T-helper 2 cell treated with Interferon-gamma antibody and Interleukin-4, amounts not matched to agents 5 μg/mL and 100 μg/mL, for 36 hours (primary cell): ENCODE measurements at regions not wholly inside any gene's neighbourhood (a gene's known extent, or its start where the extent isn't known, plus 50 kb on each side); places are given as distances from the start of the nearest gene placed in this dataset.

Source experiments
- DNase-seq: peaks from one replicate; pipeline ENCODE4 v3.0.0; 2021; ENCODE audit warnings: low spot score
- H3K27ac Mint-ChIP-seq: one replicate; pipeline ENCODE4 v1.8.0; 2021; ENCODE audit warnings: mild to moderate bottlenecking, mixed read lengths
- H3K27me3 Mint-ChIP-seq: one replicate; pipeline ENCODE4 v1.8.0; 2021; ENCODE audit warnings: low read depth, mixed read lengths
- H3K36me3 Mint-ChIP-seq: one replicate; pipeline ENCODE4 v1.8.0; 2021; ENCODE audit warnings: low read depth, mixed read lengths
- H3K4me1 Mint-ChIP-seq: one replicate; pipeline ENCODE4 v1.8.0; 2021; ENCODE audit warnings: low read depth, mixed read lengths
- H3K4me3 Mint-ChIP-seq: one replicate; pipeline ENCODE4 v1.8.0; 2022; ENCODE audit warnings: mild to moderate bottlenecking, moderate library complexity, mixed read lengths
- H3K9me3 Mint-ChIP-seq: one replicate; pipeline ENCODE4 v1.8.0; 2021; ENCODE audit warnings: mixed read lengths

DNA sequence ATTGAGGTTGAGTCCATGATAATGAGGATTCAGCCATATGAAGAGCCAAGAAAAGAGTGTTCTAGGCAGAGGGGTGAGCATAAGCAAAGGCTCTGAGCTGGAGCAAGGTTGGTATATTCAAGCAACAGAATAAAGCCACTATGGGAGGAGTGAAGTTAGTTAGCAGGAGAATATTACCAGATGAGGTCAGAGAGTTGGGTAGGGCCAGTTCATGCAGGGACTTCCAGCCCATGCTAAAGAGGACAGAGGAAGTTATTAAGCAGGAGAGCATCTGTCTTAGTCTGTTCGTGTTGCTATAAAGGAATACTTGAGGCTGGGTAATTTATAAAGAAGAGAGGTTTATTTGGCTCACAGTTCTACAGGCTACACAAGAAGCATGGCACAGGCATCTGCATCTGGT lies 57.1 kb upstream of the ATG10 start:
- H3K27ac Mint-ChIP-seq, result no peak overlapping the region
- H3K4me1 Mint-ChIP-seq, result no peaks in the 10 kb centered on the region
- no peaks in the 10 kb centered on the region for H3K36me3 Mint-ChIP-seq

DNA sequence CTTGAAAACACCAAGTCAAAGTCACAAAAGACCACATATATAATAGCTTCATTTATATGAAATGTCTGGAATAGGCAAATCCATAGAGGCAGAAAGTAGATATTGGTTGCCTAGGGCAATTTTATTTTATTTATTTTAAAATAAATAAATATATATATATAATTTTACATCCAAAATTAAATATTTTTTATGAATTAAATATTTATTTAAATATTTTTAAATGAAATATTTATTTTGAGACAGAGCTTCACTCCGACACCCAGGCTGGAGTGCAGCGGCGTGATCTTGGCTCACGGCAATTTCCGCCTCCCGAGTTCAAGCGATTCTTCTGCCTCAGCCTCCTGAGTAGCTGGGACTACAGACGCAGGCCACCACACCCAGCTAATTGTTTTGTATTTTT lies 58.9 kb upstream of the ATG10 start:
- Mint-ChIP-seq H3K4me3 (no peak overlapping the region), H3K36me3 (no peaks in the 10 kb centered on the region), H3K9me3 (no peaks in the 10 kb centered on the region), H3K27me3 (peaks cover 11% of the 10 kb centered on the region), H3K27ac (no peak overlapping the region), H3K4me1 (no peaks in the 10 kb centered on the region)
- DNase-seq, result no peak

More for the DNA sequence above, 57.1 kb upstream of the ATG10 start:
- H3K9me3 Mint-ChIP-seq, result no peaks in the 10 kb centered on the region
- DNase-seq, result no peak
- H3K27me3 Mint-ChIP-seq, result peaks cover 12% of the 10 kb centered on the region
- no peak overlapping the region for H3K4me3 Mint-ChIP-seq

GRCh38 chr5:81909677-81910076 lies 62.1 kb upstream of the ATG10 start:
- H3K9me3 Mint-ChIP-seq, result no peaks in the 10 kb centered on the region
- H3K4me3 Mint-ChIP-seq, result no peak overlapping the region

DNA sequence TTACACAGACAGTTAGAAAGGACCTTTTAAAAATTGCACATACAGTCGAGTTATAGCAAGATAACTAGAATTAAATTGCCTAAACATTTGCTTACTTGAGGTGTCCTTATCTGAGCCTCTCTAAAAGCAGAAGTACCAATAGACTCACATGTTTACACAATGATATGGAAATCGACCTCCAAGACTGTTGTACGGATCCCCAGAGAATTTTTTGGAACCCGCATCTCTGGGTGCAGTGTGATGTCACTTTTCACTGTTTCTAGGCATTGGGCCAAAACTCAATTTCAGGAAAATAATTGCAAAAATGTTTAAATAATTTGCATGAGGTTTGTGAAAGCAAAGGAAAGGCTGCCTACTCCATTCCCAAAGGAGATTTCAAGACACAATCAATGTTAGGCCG lies 63.1 kb upstream of the ATG10 start:
- Mint-ChIP-seq H3K36me3 (no peaks in the 10 kb centered on the region), H3K9me3 (no peaks in the 10 kb centered on the region), H3K4me3 (no peak overlapping the region), H3K4me1 (no peaks in the 10 kb centered on the region), H3K27me3 (no peaks in the 10 kb centered on the region), H3K27ac (no peak overlapping the region)
- DNase-seq, result no peak

More at GRCh38 chr5:81909677-81910076, 62.1 kb upstream of the ATG10 start:
- Mint-ChIP-seq H3K27ac (no peak overlapping the region), H3K27me3 (peaks cover 3% of the 10 kb centered on the region), H3K4me1 (no peaks in the 10 kb centered on the region), H3K36me3 (no peaks in the 10 kb centered on the region)
- no peak for DNase-seq

- Mint-ChIP-seq H3K4me1 (no peaks in the 10 kb centered on the region), H3K36me3 (no peaks in the 10 kb centered on the region), H3K27me3 (no peaks in the 10 kb centered on the region), H3K27ac (no peak overlapping the region), H3K4me3 (no peak overlapping the region), H3K9me3 (no peaks in the 10 kb centered on the region)
- no peak for DNase-seq
Observed at GRCh38 chr5:81908044-81908443, 63.8 kb upstream of the ATG10 start.

GRCh38 chr5:81907012-81907635 lies 64.7 kb upstream of the ATG10 start:
- Mint-ChIP-seq H3K36me3 (no peaks in the 10 kb centered on the region), H3K9me3 (no peaks in the 10 kb centered on the region), H3K27ac (no peak overlapping the region), H3K27me3 (no peaks in the 10 kb centered on the region), H3K4me3 (no peak overlapping the region), H3K4me1 (no peaks in the 10 kb centered on the region)
- DNase-seq, result no peak

DNA sequence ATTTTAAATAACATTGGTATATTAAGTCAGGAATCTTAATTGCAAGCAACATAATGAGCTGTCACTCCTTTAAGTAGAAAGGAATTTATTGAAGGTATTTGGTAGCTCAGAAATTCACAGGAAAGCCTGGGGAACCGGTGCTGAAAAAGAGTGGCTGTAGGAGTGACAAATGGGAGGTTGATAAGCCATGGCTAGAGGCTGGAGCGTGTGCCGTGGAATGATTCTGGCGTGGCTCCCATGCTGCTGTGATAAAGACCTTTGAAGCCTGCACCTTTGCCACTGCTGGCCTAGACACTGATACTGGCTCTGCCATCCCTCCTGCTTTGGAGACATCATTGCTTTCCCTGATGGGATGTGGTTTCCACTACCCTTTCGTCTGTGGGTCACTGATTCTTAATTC lies 65.7 kb upstream of the ATG10 start:
- Mint-ChIP-seq H3K4me3 (no peak overlapping the region), H3K27me3 (no peaks in the 10 kb centered on the region), H3K36me3 (no peaks in the 10 kb centered on the region), H3K4me1 (no peaks in the 10 kb centered on the region), H3K9me3 (peaks cover 6% of the 10 kb centered on the region), H3K27ac (no peak overlapping the region)
- no peak for DNase-seq

GRCh38 chr5:81904861-81905260 lies 67.0 kb upstream of the ATG10 start:
- Mint-ChIP-seq H3K27me3 (no peaks in the 10 kb centered on the region), H3K27ac (no peak overlapping the region), H3K4me3 (no peak overlapping the region), H3K4me1 (no peaks in the 10 kb centered on the region), H3K9me3 (peaks cover 13% of the 10 kb centered on the region), H3K36me3 (no peaks in the 10 kb centered on the region)
- no peak for DNase-seq

GRCh38 chr5:81904166-81904565 lies 67.7 kb upstream of the ATG10 start:
- Mint-ChIP-seq H3K36me3 (no peaks in the 10 kb centered on the region), H3K27ac (no peak overlapping the region), H3K4me1 (no peaks in the 10 kb centered on the region)

DNA sequence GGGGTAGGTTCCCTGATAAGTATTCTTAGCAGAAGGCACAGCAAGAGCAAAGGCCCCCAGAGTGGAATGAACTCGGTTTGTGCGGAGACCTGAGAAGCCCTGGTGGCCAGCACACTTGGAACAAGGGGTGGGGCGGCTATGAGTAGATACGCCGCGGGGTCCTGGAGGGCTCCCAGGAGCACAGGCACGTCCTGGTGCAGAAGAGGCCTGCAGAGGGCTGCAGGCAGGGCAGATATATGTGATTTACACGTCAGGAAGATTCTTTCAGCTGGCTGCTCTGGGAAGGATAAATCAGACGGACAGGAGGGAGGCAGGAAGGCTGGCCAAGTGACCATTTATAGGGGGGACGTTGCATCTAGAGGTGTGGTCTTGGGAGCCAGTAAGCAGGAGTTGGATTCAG lies 70.2 kb upstream of the ATG10 start:
- Mint-ChIP-seq H3K9me3 (peaks cover 13% of the 10 kb centered on the region), H3K4me3 (no peak overlapping the region), H3K27ac (no peak overlapping the region), H3K4me1 (no peaks in the 10 kb centered on the region), H3K36me3 (no peaks in the 10 kb centered on the region), H3K27me3 (no peaks in the 10 kb centered on the region)
- no peak for DNase-seq

More at GRCh38 chr5:81904166-81904565, 67.7 kb upstream of the ATG10 start:
- DNase-seq, result no peak
- Mint-ChIP-seq H3K27me3 (no peaks in the 10 kb centered on the region), H3K9me3 (peaks cover 13% of the 10 kb centered on the region), H3K4me3 (no peak overlapping the region)

- no peaks in the 10 kb centered on the region for H3K36me3 Mint-ChIP-seq
- no peaks in the 10 kb centered on the region for H3K4me1 Mint-ChIP-seq
- peaks cover 13% of the 10 kb centered on the region for H3K9me3 Mint-ChIP-seq
- no peak overlapping the region for H3K4me3 Mint-ChIP-seq
- no peaks in the 10 kb centered on the region for H3K27me3 Mint-ChIP-seq
- no peak overlapping the region for H3K27ac Mint-ChIP-seq
- no peak for DNase-seq
Observed at GRCh38 chr5:81899123-81899522, 72.7 kb upstream of the ATG10 start.

DNA sequence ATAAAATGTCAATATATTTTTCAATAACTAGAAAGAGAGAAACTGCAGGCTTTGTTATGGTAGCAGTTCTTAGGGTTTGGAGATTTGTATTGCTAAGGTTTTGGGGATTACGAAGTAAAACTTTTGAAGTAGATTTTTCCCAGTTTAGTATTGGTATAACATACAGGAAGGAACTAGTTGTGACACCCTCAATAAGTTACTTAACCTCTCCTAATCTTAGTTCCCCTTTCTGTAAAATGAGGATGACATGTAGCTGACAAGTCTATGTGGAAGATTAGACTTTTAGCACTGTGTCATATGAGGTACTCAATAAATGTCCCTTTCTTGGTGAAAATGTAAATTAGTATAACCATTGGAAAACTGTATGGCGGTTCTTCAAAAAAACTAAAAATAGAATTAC lies 73.4 kb upstream of the ATG10 start:
- H3K27ac Mint-ChIP-seq, result no peak overlapping the region
- H3K9me3 Mint-ChIP-seq, result peaks cover 13% of the 10 kb centered on the region
- H3K4me3 Mint-ChIP-seq, result no peak overlapping the region
- H3K4me1 Mint-ChIP-seq, result no peaks in the 10 kb centered on the region
- no peak for DNase-seq
- H3K36me3 Mint-ChIP-seq, result no peaks in the 10 kb centered on the region
- peaks cover 2% of the 10 kb centered on the region for H3K27me3 Mint-ChIP-seq

DNA sequence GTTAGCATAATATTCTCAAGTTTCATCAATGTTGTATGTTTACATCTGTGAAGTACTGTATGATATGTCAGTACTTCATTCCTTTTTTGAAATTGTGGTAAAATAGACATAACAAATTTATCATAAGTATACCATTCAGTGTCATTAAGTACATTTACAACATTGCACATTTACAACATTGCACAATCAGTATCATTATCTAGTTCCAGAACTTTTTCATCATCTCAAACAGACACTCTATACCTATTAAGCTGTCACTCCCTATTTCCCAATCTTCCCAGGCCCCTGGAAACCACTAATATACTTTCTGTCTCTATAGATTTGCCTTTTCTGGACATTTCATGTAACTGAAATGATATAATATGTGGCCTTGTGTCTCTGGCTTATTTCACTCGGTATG lies 75.1 kb upstream of the ATG10 start:
- no peak for DNase-seq
- Mint-ChIP-seq H3K27ac (no peak overlapping the region), H3K4me1 (no peaks in the 10 kb centered on the region), H3K4me3 (no peak overlapping the region), H3K36me3 (no peaks in the 10 kb centered on the region), H3K27me3 (peaks cover 2% of the 10 kb centered on the region), H3K9me3 (peaks cover 20% of the 10 kb centered on the region)

DNA sequence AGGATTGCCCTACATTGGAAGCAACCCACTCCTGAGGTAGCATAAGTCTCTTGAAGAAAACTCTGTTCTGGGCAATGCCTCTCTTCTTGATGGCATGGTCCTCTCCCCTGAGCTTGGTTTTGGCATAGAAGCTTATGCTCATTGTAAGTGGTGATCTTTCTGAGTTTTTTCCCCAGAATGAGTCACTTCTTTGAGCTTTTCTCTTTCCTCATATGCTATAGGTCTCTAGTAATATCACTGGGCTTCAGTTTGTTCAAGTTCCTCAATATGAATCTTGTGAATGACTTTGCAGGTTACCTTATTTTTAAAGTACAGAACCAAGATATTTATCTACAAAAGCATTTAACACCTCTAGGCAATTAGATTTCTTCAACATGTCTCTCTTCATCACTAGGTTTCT lies 76.5 kb upstream of the ATG10 start:
- H3K9me3 Mint-ChIP-seq, result peaks cover 13% of the 10 kb centered on the region
- no peaks in the 10 kb centered on the region for H3K4me1 Mint-ChIP-seq
- H3K4me3 Mint-ChIP-seq, result no peak overlapping the region
- no peak for DNase-seq
- H3K27ac Mint-ChIP-seq, result no peak overlapping the region
- no peaks in the 10 kb centered on the region for H3K36me3 Mint-ChIP-seq
- H3K27me3 Mint-ChIP-seq, result peaks cover 2% of the 10 kb centered on the region

DNA sequence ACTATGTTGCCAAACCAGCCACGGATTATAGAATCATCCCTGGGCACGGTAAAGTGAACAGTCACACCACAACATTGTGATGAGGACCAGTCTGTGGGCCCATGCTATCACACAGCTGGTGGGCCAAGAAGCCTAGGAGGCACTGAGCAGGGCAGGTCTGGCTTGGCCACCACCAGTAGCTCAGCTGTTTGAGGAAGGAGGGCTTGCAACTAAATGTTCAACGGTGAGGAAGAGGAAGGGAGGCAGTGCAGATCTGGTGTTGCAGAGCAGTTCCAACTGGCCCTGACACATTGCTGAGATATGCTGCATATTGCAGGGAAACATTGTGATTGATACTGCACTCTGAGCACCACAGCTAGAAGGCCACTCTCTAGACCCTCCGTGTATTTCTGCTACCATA lies 77.9 kb upstream of the ATG10 start:
- H3K9me3 Mint-ChIP-seq, result peaks cover 17% of the 10 kb centered on the region

More for the DNA sequence above, 77.9 kb upstream of the ATG10 start:
- no peak overlapping the region for H3K27ac Mint-ChIP-seq
- H3K4me1 Mint-ChIP-seq, result no peaks in the 10 kb centered on the region
- H3K27me3 Mint-ChIP-seq, result peaks cover 2% of the 10 kb centered on the region
- no peak for DNase-seq
- no peak overlapping the region for H3K4me3 Mint-ChIP-seq
- H3K36me3 Mint-ChIP-seq, result no peaks in the 10 kb centered on the region
